HG03045 (cell line): ENCODE measurements at regions not wholly inside any gene's neighbourhood (a gene's known extent, or its start where the extent isn't known, plus 50 kb on each side); places are given as distances from the start of the nearest gene placed in this dataset.
"Not testable (repeated sequence)": the region's sequence is repeated elsewhere in the genome, so short reads cannot be mapped to it uniquely, and the experiment has no call there.

Experiments
- ATAC-seq: cut with Tn5 transposase; IDR thresholded peaks from one replicate; pipeline ENCODE4 v1.9.1; 2021; ENCODE audit warnings: mild to moderate bottlenecking, moderate library complexity; ENCODE audit not compliant: unreplicated experiment

DNA sequence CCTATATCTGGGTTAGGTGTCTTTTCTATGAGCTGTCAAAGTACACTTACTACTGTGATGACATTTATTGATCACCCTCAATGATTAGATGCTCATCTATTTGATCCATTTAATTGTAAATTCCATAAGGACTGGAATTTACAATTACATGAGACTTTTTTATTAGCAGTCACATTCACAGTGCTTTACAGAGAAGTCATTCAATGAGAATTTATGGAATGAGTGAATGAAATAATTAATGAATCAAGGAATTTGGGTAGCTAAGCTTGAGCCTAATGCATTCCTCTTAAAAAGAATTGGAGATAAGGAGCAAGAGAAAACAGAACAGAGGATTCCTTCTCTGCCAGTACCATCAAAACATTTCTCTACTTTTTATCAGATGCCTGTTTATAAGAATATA, 1437.5 kb upstream of the CDH8 start:
- no peak for ATAC-seq

DNA sequence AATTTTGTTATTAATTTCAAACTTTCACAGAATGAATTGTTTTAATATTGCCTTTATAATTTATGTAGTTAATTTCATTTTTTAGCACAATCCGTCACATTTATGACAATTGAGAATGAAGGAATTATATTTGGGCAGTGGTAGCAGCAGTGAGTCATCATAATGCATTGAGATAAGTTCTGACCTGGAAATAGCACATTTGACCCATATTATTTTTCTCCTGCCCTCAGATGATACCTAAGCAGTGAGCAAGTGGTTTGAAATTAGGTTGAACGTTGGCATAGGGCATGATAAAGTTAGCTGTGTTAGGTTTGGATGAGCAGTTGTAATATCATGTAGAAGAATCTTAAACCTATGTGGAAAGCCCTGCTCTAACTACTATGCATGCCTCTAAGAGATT, 1431.3 kb upstream of the CDH8 start:
- ATAC-seq = no peak

DNA sequence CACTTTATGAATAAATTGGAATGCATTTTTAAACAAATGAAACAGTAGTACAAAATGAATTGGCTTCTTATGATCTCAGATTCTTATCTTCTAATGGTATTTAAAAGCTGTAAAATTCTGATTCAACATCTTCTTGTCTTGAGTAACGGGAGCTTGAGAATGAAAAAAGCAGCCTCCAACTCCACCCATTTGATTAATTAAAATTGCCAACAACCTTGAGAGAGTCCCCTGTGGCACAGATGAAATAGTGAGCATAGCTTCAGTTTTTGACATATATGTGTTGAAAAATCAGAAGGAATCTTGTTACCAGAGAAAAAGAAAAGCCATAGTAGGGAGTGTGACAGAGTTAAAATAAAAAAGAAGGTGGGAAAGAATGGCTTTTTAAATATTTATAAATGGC, 1426.1 kb upstream of the CDH8 start:
- ATAC-seq = no peak

DNA sequence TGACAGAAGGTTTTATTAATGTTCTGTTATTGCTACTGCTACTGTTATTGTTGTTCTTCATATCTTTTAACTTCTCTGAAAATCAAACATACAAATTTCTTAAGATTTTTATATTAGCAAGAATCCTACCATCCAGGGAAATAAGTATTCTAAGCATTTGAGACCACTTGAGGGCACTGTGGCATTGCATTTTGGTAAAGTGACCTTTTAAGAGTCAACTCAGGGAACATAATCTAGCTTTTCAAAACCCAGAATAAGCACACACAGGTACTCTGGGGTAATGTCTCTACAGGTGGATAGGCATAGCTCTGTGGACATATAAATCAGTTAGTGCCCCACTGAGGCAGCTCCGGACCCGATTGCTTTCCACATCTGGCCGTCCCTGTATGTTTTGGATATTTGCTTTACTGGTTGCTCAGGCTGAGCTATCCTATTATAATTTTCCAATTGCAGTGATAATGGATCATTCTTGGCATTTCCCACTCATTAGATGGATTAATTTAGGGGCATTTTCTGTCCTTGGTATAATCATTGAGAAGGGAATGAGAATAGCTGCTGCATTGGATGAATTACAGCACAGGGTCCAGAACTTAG, 1425.1 kb upstream of the CDH8 start:
- ATAC-seq = no peak

- ATAC-seq = no peak
Observed at GRCh38 chr16:63458846-63459245, 1422.6 kb upstream of the CDH8 start.

- no peak for ATAC-seq
Observed at GRCh38 chr16:63457869-63458268, 1421.6 kb upstream of the CDH8 start.

DNA sequence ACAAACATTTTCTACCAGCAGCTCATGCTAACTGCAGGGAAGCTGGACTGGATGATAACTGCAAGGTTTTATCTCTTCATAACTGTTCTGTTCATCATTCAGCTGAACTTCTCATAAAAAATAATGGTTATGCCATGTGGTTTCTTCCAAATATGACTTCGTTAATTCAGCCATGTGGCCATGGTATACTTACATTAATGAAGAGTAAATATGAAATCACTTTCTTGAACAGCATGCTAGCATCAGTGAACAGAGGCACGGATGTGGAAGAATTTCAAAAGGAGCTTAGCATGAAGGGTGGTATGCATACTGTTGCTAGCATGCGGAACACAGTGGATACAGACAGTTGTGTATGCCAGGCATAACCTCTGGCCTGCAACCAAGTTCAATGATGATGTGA, 1417.0 kb upstream of the CDH8 start:
- ATAC-seq = no peak

DNA sequence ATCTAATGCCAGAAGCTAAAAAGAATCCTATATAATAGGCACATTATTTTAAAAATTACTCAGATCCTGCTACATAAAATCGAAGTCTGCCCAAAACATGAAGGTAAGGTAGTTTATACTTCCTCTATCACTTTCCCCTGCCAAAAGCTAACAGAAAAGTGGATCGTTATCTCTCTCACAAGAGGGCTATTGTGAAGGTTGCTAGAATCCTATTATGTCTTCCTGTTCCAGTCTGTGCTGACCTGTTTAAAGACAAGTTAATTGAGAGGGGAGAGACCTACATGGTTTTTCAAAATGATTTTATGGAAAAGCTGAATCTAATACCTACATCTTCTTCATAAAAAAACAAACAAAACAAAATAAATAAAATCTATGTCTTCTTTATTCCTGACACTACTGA, 1410.9 kb upstream of the CDH8 start:
- no peak for ATAC-seq

GRCh38 chr16:63442246-63442645, 1406.0 kb upstream of the CDH8 start:
- no peak for ATAC-seq

DNA sequence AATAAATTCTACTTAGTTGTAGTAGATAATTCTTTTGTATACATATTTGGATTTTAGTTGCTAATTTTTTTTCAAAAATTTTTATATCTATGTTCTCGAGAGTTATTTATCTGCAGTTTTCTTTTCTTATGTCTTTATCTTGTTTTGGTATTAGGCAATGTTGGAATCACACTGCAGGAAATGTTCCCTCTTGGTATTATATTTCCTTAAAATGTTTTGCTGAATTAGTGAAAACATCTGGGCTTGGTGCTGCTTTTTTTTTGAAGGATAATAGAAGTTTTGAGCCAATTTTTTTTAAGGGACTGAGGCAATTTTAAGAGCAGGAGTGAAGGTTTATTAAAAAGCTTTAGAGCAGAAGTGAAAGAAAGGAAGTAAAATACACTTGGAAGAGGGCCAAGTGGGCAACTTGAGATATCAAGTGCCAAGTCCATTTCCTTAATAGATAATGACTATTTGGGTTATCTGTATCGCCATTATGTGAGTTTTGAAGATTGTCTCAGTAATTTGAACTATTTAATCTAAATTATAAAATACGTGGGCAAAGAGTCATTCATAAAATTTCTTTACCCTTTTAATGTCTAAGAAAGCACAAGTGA, 1390.1 kb upstream of the CDH8 start:
- ATAC-seq = no peak

DNA sequence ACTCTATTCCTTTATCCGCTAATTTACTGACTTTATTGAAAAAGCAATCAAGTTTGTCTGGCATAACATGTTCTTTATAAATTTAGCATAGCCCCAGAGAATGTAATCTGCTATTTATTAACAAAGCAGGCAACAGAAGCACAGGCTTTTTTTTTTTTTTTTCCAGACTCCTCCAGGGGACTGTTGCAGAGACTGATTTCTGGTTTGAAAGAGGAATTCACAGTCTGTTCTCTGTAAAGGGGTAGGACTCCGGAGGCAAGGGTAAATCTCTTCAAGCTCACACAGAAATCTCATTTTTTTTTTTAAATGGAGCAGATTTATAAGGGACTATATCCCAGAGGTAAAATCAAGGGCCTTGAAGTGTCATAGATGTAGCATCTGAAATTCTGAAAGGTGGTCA, 1386.5 kb upstream of the CDH8 start:
- no peak for ATAC-seq

DNA sequence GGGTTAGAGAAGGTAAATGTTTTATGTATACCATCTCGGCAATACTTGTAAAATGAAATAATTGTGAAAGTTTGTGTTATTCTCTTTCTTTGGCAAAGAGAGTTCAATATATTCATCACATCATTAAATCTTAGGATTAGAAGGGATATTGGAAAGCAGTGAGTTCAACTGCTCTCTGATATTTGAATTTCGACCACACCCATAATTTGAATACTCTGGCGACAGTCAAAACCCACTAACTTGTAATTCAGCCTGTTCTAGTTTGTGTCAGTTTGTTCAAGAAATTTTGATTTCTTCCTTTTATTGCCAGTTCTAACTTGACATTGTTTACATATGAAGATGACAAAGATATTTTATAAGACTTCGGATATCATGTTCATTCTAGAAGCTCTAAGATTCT, 1380.5 kb upstream of the CDH8 start:
- no peak for ATAC-seq

GRCh38 chr16:63415014-63415413, 1378.8 kb upstream of the CDH8 start:
- no peak for ATAC-seq

DNA sequence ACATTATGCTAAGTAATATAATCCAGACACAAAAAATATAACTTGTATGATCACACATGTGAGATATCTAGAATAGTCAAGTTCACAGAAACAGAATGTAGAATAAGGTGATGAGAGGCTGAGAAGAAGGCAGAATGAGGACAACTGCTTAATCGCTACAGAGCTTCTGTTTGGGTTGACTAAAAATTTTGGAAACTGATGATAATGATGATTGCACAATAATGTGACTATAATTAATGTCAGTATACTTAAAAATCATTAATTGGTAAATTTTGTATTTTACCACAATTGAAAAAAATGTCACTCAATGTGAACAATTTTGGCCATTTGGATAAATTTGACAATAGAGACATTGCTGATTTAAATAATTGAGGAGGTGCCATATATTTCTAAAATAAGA, 1374.4 kb upstream of the CDH8 start:
- ATAC-seq = no peak

DNA sequence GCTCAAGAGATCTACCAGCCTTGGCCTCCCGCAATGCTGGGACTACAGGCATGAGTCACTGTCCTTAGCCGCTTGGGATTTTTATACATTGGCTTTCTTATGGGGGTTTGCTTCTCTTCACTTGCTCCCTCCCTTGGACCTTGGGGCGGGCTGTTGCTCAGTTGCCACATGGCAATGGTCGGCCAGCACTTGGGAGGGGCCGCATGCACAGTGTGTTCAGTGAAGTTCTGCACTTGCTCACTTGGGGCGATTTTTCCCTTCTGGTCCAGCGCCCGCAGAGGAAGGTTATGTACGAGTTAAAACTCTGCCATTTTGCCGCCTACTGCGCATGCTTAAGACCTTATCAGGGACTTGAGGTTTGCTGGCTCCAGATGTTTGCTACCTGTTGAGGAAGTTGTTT, 1367.6 kb upstream of the CDH8 start:
- no peak for ATAC-seq

DNA sequence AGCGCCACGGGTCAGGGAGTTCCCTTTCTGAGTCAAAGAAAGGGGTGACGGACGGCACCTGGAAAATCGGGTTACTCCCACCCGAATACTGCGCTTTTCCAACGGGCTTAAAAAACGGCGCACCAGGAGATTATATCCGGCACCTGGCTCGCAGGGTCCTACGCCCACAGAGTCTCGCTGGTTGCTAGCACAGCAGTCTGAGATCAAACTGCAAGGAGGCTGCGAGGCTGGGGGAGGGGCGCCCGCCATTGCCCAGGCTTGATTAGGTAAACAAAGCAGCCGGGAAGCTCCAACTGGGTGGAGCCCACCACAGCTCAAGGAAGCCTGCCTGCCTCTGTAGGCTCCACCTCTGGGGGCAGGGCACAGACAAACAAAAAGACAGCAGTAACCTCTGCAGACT, 1352.0 kb upstream of the CDH8 start:
- ATAC-seq = not testable (repeated sequence)

DNA sequence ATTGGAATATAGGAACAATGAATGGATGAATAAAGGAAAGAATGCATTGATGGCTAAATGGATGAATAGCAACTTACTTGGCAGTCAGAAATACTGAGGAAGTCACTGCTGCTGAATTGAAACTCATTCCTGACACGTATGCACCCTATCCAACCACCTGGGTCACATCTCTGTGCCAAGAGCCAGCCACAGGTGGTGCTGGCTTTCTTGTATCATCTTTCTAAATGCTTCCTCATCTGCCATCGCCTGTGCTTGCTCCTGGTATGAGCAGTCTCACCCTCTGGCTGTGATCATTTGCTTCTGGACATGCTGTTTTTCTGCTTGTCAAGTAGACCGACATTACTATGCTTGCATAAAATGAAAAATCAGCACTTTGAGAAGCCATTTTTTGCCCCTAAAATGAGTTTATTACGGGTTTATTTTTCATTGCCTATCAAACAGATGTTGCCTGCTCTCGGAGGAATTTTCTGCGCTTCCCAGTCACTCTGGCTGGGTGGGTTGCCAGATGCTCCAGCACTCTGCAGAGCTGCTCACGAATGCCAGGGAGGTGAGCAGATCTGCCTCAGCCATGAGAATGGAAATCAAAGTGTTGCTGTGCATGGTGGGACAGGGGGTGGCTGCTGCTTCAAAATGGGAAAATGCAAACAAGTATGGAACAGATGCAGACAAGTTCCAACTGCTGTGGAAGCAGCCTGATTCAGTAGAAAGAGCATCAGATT, 1349.6 kb upstream of the CDH8 start:
- no peak for ATAC-seq

- no peak for ATAC-seq
Observed at GRCh38 chr16:63373744-63374143, 1337.5 kb upstream of the CDH8 start.

GRCh38 chr16:63372815-63373214, 1336.6 kb upstream of the CDH8 start:
- no peak for ATAC-seq

DNA sequence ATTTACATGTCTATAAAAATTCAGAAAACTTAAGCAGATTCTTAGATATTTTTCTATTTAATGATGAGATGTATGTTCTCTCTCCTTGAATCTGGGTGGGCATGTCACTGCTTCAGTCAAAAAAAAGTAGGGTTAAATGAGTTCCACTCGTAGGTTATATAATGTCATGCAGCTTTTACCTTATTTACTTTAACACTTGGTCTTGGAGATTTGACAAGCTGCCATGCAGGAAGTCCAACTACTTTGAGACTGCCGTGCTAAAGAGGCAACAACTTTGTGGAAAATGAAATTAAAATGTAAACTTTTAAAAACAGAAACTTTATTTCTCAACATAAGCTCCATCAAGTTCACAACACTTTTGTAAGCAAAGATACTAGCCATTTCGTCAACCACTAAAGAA, 1336.0 kb upstream of the CDH8 start:
- no peak for ATAC-seq

GRCh38 chr16:63365649-63366304, 1329.5 kb upstream of the CDH8 start:
- no peak for ATAC-seq

- ATAC-seq = no peak
Observed at GRCh38 chr16:63363738-63364137, 1327.5 kb upstream of the CDH8 start.
